OCI-LY1 (cell line): ENCODE measurements at regions not wholly inside any gene's neighbourhood (a gene's known extent, or its start where the extent isn't known, plus 50 kb on each side); places are given as distances from the start of the nearest gene placed in this dataset.
"Not testable (repeated sequence)": the region's sequence is repeated elsewhere in the genome, so short reads cannot be mapped to it uniquely, and the experiment has no call there.

Experiments
- EZH2 ChIP-seq: fragments of 200-600 bp; sonication (generic), shearing (Covaris generic); IDR thresholded peaks from 2 replicates; pipeline ENCODE4 v1.8.0; 2017; ENCODE audit warnings: borderline replicate concordance, mixed run types, mild to moderate bottlenecking, antibody characterized with exemption, low read length, moderate library complexity, mixed read lengths
- TF ChIP-seq, protein P1 (sequence below): fragments of 200-600 bp; sonication (generic), shearing (Covaris generic); IDR thresholded peaks from 2 replicates; pipeline ENCODE4 v1.5.1; 2017; ENCODE audit warnings: mild to moderate bottlenecking, antibody characterized with exemption, low read length, moderate library complexity, mixed read lengths

DNA sequence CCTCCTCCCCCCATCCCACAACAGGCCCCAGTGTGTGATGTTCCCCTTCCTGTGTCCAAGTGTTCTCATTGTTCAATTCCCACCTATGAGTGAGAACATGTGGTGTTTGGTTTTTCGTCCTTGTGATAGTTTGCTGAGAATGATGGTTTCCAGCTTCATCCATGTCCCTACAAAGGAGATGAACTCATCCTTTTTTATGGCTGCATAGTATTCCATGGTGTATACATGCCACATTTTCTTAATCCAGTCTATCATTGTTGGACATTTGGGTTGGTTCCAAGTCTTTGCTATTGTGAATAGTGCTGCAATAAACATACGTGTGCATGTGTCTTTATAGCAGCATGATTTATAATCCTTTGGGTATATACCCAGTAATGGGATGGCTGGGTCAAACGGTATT, 66.2 kb upstream of the RMP24 start:
- TF ChIP-seq EZH2, result not testable (repeated sequence)
- TF ChIP-seq, protein P1, sequence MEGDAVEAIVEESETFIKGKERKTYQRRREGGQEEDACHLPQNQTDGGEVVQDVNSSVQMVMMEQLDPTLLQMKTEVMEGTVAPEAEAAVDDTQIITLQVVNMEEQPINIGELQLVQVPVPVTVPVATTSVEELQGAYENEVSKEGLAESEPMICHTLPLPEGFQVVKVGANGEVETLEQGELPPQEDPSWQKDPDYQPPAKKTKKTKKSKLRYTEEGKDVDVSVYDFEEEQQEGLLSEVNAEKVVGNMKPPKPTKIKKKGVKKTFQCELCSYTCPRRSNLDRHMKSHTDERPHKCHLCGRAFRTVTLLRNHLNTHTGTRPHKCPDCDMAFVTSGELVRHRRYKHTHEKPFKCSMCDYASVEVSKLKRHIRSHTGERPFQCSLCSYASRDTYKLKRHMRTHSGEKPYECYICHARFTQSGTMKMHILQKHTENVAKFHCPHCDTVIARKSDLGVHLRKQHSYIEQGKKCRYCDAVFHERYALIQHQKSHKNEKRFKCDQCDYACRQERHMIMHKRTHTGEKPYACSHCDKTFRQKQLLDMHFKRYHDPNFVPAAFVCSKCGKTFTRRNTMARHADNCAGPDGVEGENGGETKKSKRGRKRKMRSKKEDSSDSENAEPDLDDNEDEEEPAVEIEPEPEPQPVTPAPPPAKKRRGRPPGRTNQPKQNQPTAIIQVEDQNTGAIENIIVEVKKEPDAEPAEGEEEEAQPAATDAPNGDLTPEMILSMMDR, result not testable (repeated sequence)
